ENCODE measurements at regions not wholly inside any gene's neighbourhood (a gene's known extent, or its start where the extent isn't known, plus 50 kb on each side); places are given as distances from the start of the nearest gene placed in this dataset.

GRCh38 chr2:71934595-71935261 lies 212.9 kb downstream of the CYP26B1 start:
- TF ChIP-seq CTCF (IDR thresholded peaks at IDR 0.05): no peak
- POLR2A ChIA-PET: interaction anchor here (1.6 kb wide), 1 partner anchor 11 kb away, joined by 3 read pairs; no protein-coding TSS in a partner anchor
- CTCF ChIA-PET: interaction anchor here (2.4 kb wide), 1 partner anchor 11 kb away, joined by 11 read pairs; no protein-coding TSS in a partner anchor
- Mint-ChIP-seq H3K4me1 (ENCODE audit: low read depth) (no peaks in the 10 kb centered on the region), H3K36me3 (ENCODE audit: low read depth) (no peaks in the 10 kb centered on the region), H3K4me3 (no peak overlapping the region), H3K27ac (no peak overlapping the region), H3K9me3 (no peaks in the 10 kb centered on the region), H3K27me3 (peaks cover 1% of the 10 kb centered on the region)
- intact Hi-C loops (cut with micrococcal nuclease): no loop called here
- no peak for DNase-seq
- ATAC-seq: no peak

- DNase-seq: no peak
- no peak for ATAC-seq
- no peaks in the 10 kb centered on the region for H3K9me3 Mint-ChIP-seq
- ChIA-PET POLR2A (interaction anchor here (1.6 kb wide), 1 partner anchor 11 kb away, joined by 3 read pairs; no protein-coding TSS in a partner anchor), CTCF (interaction anchor here (2.4 kb wide), 1 partner anchor 10 kb away, joined by 11 read pairs; no protein-coding TSS in a partner anchor)
- intact Hi-C loops (cut with micrococcal nuclease): no loop called here
- H3K4me1 Mint-ChIP-seq (ENCODE audit: low read depth): no peaks in the 10 kb centered on the region
- TF ChIP-seq CTCF (IDR thresholded peaks at IDR 0.05): no peak
- H3K36me3 Mint-ChIP-seq (ENCODE audit: low read depth): no peaks in the 10 kb centered on the region
- H3K27ac Mint-ChIP-seq: no peak overlapping the region
- H3K4me3 Mint-ChIP-seq: no peak overlapping the region
- peaks cover 1% of the 10 kb centered on the region for H3K27me3 Mint-ChIP-seq
These were observed 213.4 kb downstream of the CYP26B1 start for GRCh38 chr2:71934320-71934593.

GRCh38 chr2:71933467-71934319 lies 214.0 kb downstream of the CYP26B1 start:
- no peak for ATAC-seq
- Mint-ChIP-seq H3K9me3 (no peaks in the 10 kb centered on the region), H3K27ac (no peak overlapping the region), H3K4me1 (ENCODE audit: low read depth) (no peaks in the 10 kb centered on the region), H3K4me3 (no peak overlapping the region), H3K27me3 (no peaks in the 10 kb centered on the region), H3K36me3 (ENCODE audit: low read depth) (no peaks in the 10 kb centered on the region)
- CTCF ChIA-PET: interaction anchor here (2.4 kb wide), 1 partner anchor 10 kb away, joined by 11 read pairs; no protein-coding TSS in a partner anchor
- POLR2A ChIA-PET: interaction anchor here (1.6 kb wide), 1 partner anchor 10 kb away, joined by 3 read pairs; no protein-coding TSS in a partner anchor
- no peak for TF ChIP-seq CTCF (IDR thresholded peaks at IDR 0.05)
- intact Hi-C loops (cut with micrococcal nuclease): no loop called here
- no peak for DNase-seq

GRCh38 chr2:71932780-71933466 lies 214.7 kb downstream of the CYP26B1 start:
- ChIA-PET CTCF (interaction anchor here (2.4 kb wide), 1 partner anchor 9 kb away, joined by 11 read pairs; no protein-coding TSS in a partner anchor), POLR2A (no interaction called here)
- Mint-ChIP-seq H3K36me3 (ENCODE audit: low read depth) (no peaks in the 10 kb centered on the region), H3K9me3 (no peaks in the 10 kb centered on the region), H3K27ac (no peak overlapping the region), H3K4me1 (ENCODE audit: low read depth) (no peaks in the 10 kb centered on the region), H3K27me3 (no peaks in the 10 kb centered on the region), H3K4me3 (no peak overlapping the region)
- no peak for ATAC-seq
- intact Hi-C loops (cut with micrococcal nuclease): no loop called here
- TF ChIP-seq CTCF (IDR thresholded peaks at IDR 0.05): no peak
- no peak for DNase-seq
